HG03095 (cell line): ENCODE measurements at regions not wholly inside any gene's neighbourhood (a gene's known extent, or its start where the extent isn't known, plus 50 kb on each side); places are given as distances from the start of the nearest gene placed in this dataset.

Source experiments
- ATAC-seq: cut with Tn5 transposase; IDR thresholded peaks from one replicate; pipeline ENCODE4 v1.9.1; 2021; ENCODE audit warnings: moderate library complexity; ENCODE audit not compliant: unreplicated experiment

GRCh38 chr10:129161150-129161549 is 305.9 kb upstream of the MGMT start:
- ATAC-seq, result no peak

- ATAC-seq, result no peak
These were observed 303.5 kb upstream of the MGMT start for GRCh38 chr10:129163531-129163930.

- no peak for ATAC-seq
These were observed 301.8 kb upstream of the MGMT start for GRCh38 chr10:129165076-129165720.

GRCh38 chr10:129165770-129166169 is 301.3 kb upstream of the MGMT start:
- ATAC-seq, result no peak

GRCh38 chr10:129168660-129169059 is 298.4 kb upstream of the MGMT start:
- ATAC-seq, result no peak

GRCh38 chr10:129169115-129169514 is 297.9 kb upstream of the MGMT start:
- no peak for ATAC-seq

GRCh38 chr10:129170812-129171211 is 296.2 kb upstream of the MGMT start:
- ATAC-seq, result no peak

- no peak for ATAC-seq
These were observed 295.2 kb upstream of the MGMT start for GRCh38 chr10:129171812-129172211.

GRCh38 chr10:129174232-129175014 is 292.6 kb upstream of the MGMT start:
- no peak for ATAC-seq

- ATAC-seq, result no peak
These were observed 287.6 kb upstream of the MGMT start for GRCh38 chr10:129179245-129179971.

GRCh38 chr10:129179972-129180678 is 286.9 kb upstream of the MGMT start:
- no peak for ATAC-seq

GRCh38 chr10:129184196-129184595 is 282.8 kb upstream of the MGMT start:
- ATAC-seq, result no peak

- ATAC-seq, result no peak
These were observed 279.7 kb upstream of the MGMT start for GRCh38 chr10:129187331-129187730.

GRCh38 chr10:129191797-129192196 is 275.2 kb upstream of the MGMT start:
- ATAC-seq, result no peak

GRCh38 chr10:129192344-129193128 is 274.5 kb upstream of the MGMT start:
- ATAC-seq, result no peak

- no peak for ATAC-seq
These were observed 273.9 kb upstream of the MGMT start for GRCh38 chr10:129193148-129193547.

GRCh38 chr10:129194181-129194870 is 272.7 kb upstream of the MGMT start:
- no peak for ATAC-seq

- no peak for ATAC-seq
These were observed 267.2 kb upstream of the MGMT start for GRCh38 chr10:129199826-129200225.

GRCh38 chr10:129203819-129204218 is 263.2 kb upstream of the MGMT start:
- no peak for ATAC-seq

- no peak for ATAC-seq
These were observed 259.7 kb upstream of the MGMT start for GRCh38 chr10:129207297-129207696.
